OCI-LY1 (cell line): ENCODE measurements at regions not wholly inside any gene's neighbourhood (a gene's known extent, or its start where the extent isn't known, plus 50 kb on each side); places are given as distances from the start of the nearest gene placed in this dataset.

ENCODE experiments used
- H2AFZ ChIP-seq: fragments of 200-600 bp; sonication (generic), shearing (Covaris generic); 2 replicates; pipeline ENCODE4 v1.6.0; 2014; ENCODE audit warnings: antibody characterized with exemption, mild to moderate bottlenecking, low read length
- H3F3A ChIP-seq: fragments of 200-600 bp; sonication (generic), shearing (Covaris generic); 2 replicates; pipeline ENCODE4 v1.6.0; 2014; ENCODE audit warnings: mild to moderate bottlenecking, antibody characterized with exemption, low read length, moderate library complexity; ENCODE audit not compliant: insufficient read depth
- H3K27ac ChIP-seq: fragments of 200-600 bp; sonication (generic); 2 replicates; pipeline ENCODE4 v1.5.1; 2014; ENCODE audit warnings: low read length, mixed run types, mild to moderate bottlenecking, low read depth; ENCODE audit not compliant: poor library complexity, severe bottlenecking
- H3K27me3 ChIP-seq: fragments of 200-600 bp; sonication (generic); 2 replicates; pipeline ENCODE4 v1.6.0; 2014; ENCODE audit warnings: antibody characterized with exemption, mild to moderate bottlenecking, low read length, moderate library complexity; ENCODE audit not compliant: insufficient read depth
- H3K36me3 ChIP-seq: fragments of 200-600 bp; sonication (generic); 2 replicates; pipeline ENCODE4 v1.6.1; 2014; ENCODE audit warnings: mild to moderate bottlenecking, antibody characterized with exemption, low read length, moderate library complexity, mixed read lengths; ENCODE audit not compliant: insufficient read depth
- H3K4me1 ChIP-seq: fragments of 200-600 bp; sonication (generic); 2 replicates; pipeline ENCODE4 v1.5.1; 2014; ENCODE audit warnings: mild to moderate bottlenecking, low read length, moderate library complexity; ENCODE audit not compliant: insufficient read depth, severe bottlenecking
- H3K4me2 ChIP-seq: fragments of 200-600 bp; sonication (generic), shearing (Covaris generic); 2 replicates; pipeline ENCODE4 v1.6.1; 2014; ENCODE audit warnings: low read length
- H3K4me3 ChIP-seq: fragments of 200-600 bp; sonication (generic); 2 replicates; pipeline ENCODE4 v1.5.1; 2014; ENCODE audit warnings: low read length, low read depth, mild to moderate bottlenecking, mixed read lengths; ENCODE audit not compliant: poor library complexity, severe bottlenecking
- H3K79me2 ChIP-seq: fragments of 200-600 bp; shearing (Covaris generic); 2 replicates; pipeline ENCODE4 v1.6.1; 2016; ENCODE audit warnings: mixed run types, low read length, mixed read lengths; ENCODE audit not compliant: insufficient read depth
- H3K9ac ChIP-seq: fragments of 200-600 bp; sonication (generic), shearing (Covaris generic); 2 replicates; pipeline ENCODE4 v1.6.1; 2014; ENCODE audit warnings: mild to moderate bottlenecking, low read length, mixed read lengths
- H3K9me2 ChIP-seq: fragments of 200-600 bp; sonication (generic), shearing (Covaris generic); 2 replicates; pipeline ENCODE4 v1.6.1; 2014; ENCODE audit warnings: low read depth, mild to moderate bottlenecking, low read length, mixed read lengths
- H3K9me3 ChIP-seq: fragments of 200-600 bp; shearing (Covaris generic); 2 replicates; pipeline ENCODE4 v1.6.1; 2014; ENCODE audit warnings: low read length, mixed read lengths
- H4K20me1 ChIP-seq: fragments of 200-600 bp; sonication (generic), shearing (Covaris generic); 2 replicates; pipeline ENCODE4 v1.6.0; 2016; ENCODE audit warnings: mild to moderate bottlenecking, low read length; ENCODE audit not compliant: insufficient read depth
- CTCF ChIP-seq: fragments of 200-600 bp; sonication (generic), shearing (Covaris generic); IDR thresholded peaks from 2 replicates; pipeline ENCODE4 v1.5.1; 2017; ENCODE audit warnings: mild to moderate bottlenecking, antibody characterized with exemption, low read length, moderate library complexity, mixed read lengths
- EZH2 ChIP-seq: fragments of 200-600 bp; sonication (generic), shearing (Covaris generic); IDR thresholded peaks from 2 replicates; pipeline ENCODE4 v1.8.0; 2017; ENCODE audit warnings: borderline replicate concordance, mixed run types, mild to moderate bottlenecking, antibody characterized with exemption, low read length, moderate library complexity, mixed read lengths

- H3K4me1 ChIP-seq: no peaks in the 10 kb centered on the region
- H2AFZ ChIP-seq: no peak overlapping the region
- no peaks in the 10 kb centered on the region for H3F3A ChIP-seq
- peaks cover 5% of the 10 kb centered on the region; the same call in 1 of the 2 replicates for H3K27me3 ChIP-seq
- no peak overlapping the region for H3K4me3 ChIP-seq
- H3K4me2 ChIP-seq: no peak overlapping the region
- TF ChIP-seq CTCF: no peak
- TF ChIP-seq EZH2: no peak
- no peaks in the 10 kb centered on the region for H3K9me3 ChIP-seq
- no peak overlapping the region for H3K27ac ChIP-seq
- no peak overlapping the region for H3K9ac ChIP-seq
- no peaks in the 10 kb centered on the region for H3K36me3 ChIP-seq
- H3K79me2 ChIP-seq: no peaks in the 10 kb centered on the region
- H3K9me2 ChIP-seq: no peaks in the 10 kb centered on the region
- no peaks in the 10 kb centered on the region for H4K20me1 ChIP-seq
Measured at GRCh38 chr2:104318001-104318665, 535.8 kb upstream of the POU3F3 start.

GRCh38 chr2:104321116-104321795, 532.7 kb upstream of the POU3F3 start:
- Histone ChIP-seq H3F3A (no peaks in the 10 kb centered on the region), H3K27me3 (peaks cover 6% of the 10 kb centered on the region; the same call in 1 of the 2 replicates), H3K9me3 (no peaks in the 10 kb centered on the region), H2AFZ (no peak overlapping the region), H3K79me2 (no peaks in the 10 kb centered on the region), H3K36me3 (no peaks in the 10 kb centered on the region), H3K27ac (no peak overlapping the region), H4K20me1 (no peaks in the 10 kb centered on the region), H3K9ac (no peak overlapping the region), H3K9me2 (no peaks in the 10 kb centered on the region), H3K4me2 (no peak overlapping the region), H3K4me3 (no peak overlapping the region), H3K4me1 (no peaks in the 10 kb centered on the region)
- TF ChIP-seq EZH2: no peak
- no peak for TF ChIP-seq CTCF

- no peaks in the 10 kb centered on the region for H3K79me2 ChIP-seq
Measured at GRCh38 chr2:104321796-104322349, 532.0 kb upstream of the POU3F3 start.

More at GRCh38 chr2:104321796-104322349, 532.0 kb upstream of the POU3F3 start:
- no peaks in the 10 kb centered on the region for H3K9me3 ChIP-seq
- no peaks in the 10 kb centered on the region for H3K36me3 ChIP-seq
- peaks cover 6% of the 10 kb centered on the region; the same call in 1 of the 2 replicates for H3K27me3 ChIP-seq
- no peaks in the 10 kb centered on the region for H3K9me2 ChIP-seq
- no peaks in the 10 kb centered on the region for H4K20me1 ChIP-seq
- TF ChIP-seq EZH2: no peak
- no peak for TF ChIP-seq CTCF
- no peak overlapping the region for H2AFZ ChIP-seq
- H3K4me3 ChIP-seq: no peak overlapping the region
- no peak overlapping the region for H3K27ac ChIP-seq
- no peaks in the 10 kb centered on the region for H3F3A ChIP-seq
- no peak overlapping the region for H3K4me2 ChIP-seq
- no peaks in the 10 kb centered on the region for H3K4me1 ChIP-seq
- H3K9ac ChIP-seq: no peak overlapping the region
